ENCODE measurements at regions not wholly inside any gene's neighbourhood (a gene's known extent, or its start where the extent isn't known, plus 50 kb on each side); places are given as distances from the start of the nearest gene placed in this dataset.

- no peak for DNase-seq
Measured at GRCh38 chr13:31081316-31081715, 80.4 kb downstream of the HSPH1 start.

GRCh38 chr13:31074756-31075155 lies 86.9 kb downstream of the HSPH1 start:
- no peak for DNase-seq

DNA sequence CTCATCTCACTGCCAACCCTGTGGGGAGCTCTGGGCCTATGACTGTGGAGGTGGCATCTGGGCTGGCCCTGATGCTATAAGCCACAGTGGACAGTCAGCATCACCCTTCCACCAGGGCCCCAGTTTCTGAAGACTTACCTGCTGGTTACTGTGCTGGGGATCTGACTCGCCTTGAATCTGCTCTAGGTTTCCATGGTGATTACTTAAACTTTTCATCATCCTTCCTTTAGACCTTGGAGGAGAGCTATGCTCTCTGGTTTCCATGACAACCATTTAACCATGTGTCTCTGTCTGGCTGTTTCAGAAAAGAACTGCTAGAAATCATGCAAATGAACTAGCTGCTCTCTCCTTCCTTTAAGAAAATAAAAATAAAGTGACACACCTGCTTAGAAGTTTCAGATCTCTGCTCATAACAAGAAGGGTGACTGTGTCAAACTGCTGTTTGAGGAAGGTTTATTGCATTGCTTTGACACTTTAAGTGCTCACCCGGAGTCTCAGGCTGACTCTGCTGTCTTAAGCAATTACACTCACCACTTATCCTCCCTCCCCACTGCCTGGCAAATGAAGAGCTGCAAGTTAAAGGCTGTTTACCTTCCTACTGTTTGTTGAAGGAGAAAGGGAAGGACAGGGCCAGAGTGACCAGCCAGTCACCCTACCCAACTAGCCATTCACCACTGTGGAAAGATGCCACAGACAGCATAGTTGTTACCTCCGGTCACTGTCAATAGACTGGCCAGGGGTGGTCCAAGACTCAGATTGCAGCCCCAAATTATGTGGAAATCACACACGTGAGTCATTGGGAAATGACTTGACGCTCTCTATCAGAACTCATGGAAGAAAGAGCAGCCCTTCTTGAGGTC lies 87.6 kb downstream of the HSPH1 start:
- DNase-seq: no peak

DNA sequence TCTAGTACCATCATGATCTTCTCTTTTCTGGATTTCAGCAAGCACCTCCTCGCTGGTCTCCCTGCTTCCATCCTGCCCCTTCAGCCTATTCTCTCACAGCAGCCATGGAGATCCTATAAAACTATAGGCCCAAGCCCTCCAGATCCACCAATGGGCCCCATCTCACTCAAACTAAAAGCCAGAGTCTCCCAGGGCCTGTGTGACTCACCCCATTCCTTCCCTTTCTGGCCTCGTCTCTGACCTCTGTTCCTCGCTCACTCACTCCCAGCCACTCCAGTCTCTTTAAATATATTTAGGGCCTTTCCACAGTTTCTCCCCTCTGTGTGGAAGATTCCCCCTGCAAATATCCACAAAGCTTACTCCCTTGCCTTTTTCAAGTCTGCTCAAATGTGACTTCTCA lies 89.7 kb downstream of the HSPH1 start:
- DNase-seq: no peak

GRCh38 chr13:31069808-31070534 lies 91.7 kb downstream of the HSPH1 start:
- no peak for DNase-seq

GRCh38 chr13:31068119-31068423 lies 93.6 kb downstream of the HSPH1 start:
- no peak for DNase-seq

GRCh38 chr13:31067416-31068118 lies 94.1 kb downstream of the HSPH1 start:
- DNase-seq: no peak

- DNase-seq: no peak
Measured at GRCh38 chr13:31064636-31065035, 97.1 kb downstream of the HSPH1 start.

DNA sequence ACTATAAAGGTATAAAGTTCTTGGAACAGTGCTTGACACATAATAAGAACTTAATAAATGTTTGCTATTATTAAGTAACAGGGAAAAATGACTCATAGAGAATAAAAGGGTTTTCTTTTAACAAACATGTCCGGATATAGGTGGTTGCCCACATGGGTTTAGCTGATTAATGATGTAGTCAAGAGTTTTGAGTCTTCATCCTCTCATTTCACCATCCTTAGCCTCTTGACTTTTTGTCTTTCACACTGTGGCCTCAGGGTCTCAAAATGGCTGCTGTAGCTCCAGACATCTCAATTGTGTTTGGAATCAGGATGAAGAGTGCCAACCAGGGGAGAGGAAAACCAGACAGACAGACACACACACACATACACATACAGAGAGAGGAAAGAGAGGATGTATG lies 97.9 kb downstream of the HSPH1 start:
- DNase-seq: no peak

DNA sequence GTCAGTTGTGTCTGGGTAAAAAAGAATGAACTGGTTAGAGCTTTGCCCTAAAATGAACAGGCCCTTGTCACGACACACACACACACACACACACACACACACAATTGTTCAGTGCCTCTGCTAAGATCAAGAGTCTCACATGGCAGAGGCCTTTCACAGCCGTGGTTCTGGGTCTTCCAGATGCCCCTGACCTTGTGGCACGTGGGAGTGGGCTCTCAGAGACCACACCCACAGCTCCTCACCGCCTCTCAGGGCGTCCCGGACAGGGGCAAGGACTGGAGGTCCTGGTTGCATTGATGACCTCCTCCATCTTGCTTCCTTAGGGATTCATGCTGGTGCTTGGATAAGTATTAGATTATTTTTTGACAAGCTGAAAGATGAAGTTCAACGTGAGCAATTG lies 101.0 kb downstream of the HSPH1 start:
- no peak for DNase-seq

DNA sequence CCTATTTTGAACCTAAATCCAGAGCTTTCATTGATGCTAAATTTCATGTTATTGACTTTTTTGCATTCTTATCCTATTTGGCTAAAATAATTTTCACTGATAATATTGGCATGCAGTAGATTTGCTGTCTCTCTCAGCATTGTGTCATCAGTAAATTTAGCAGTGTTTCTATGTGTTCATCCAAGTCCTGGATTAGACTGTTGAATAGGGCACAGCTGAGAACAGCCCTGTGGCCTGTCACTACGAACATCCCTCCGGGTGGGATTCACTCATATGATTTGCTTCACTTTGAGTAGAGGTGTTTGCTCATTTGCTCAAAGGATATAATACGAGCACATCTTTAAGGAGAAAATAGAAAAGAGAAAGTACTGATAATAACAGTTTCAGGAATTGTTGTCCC lies 101.5 kb downstream of the HSPH1 start:
- no peak for DNase-seq

GRCh38 chr13:31057403-31058033 lies 104.2 kb downstream of the HSPH1 start:
- DNase-seq: no peak

- no peak for DNase-seq
Measured at GRCh38 chr13:31056644-31057271, 104.9 kb downstream of the HSPH1 start.

GRCh38 chr13:31055589-31055988 lies 106.1 kb downstream of the HSPH1 start:
- no peak for DNase-seq

- DNase-seq: no peak
Measured at GRCh38 chr13:31054632-31055031, 107.1 kb downstream of the HSPH1 start.

- DNase-seq: no peak
Measured at GRCh38 chr13:31053896-31054295, 107.8 kb downstream of the HSPH1 start.

- no peak for DNase-seq
Measured at GRCh38 chr13:31053091-31053490, 108.6 kb downstream of the HSPH1 start.

DNA sequence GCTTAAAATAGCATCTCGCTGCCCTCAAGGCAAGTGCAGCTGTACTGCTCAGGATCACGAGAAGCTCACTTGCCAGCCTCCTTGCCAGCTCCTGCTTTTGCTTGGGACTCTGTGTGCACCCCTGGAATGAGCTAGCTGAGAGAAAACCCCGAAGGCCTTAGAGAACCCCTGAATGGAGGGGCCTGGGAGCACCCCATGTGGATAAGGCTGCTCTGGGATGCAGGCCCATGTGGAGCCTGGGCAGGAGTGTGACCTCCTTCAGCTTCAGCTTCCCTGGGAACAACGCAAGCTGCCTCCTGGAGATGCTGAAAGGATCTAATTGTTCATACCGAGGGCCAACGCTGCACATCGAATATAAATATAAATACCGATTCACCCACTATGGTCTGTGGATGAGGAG lies 109.2 kb downstream of the HSPH1 start:
- DNase-seq: no peak

DNA sequence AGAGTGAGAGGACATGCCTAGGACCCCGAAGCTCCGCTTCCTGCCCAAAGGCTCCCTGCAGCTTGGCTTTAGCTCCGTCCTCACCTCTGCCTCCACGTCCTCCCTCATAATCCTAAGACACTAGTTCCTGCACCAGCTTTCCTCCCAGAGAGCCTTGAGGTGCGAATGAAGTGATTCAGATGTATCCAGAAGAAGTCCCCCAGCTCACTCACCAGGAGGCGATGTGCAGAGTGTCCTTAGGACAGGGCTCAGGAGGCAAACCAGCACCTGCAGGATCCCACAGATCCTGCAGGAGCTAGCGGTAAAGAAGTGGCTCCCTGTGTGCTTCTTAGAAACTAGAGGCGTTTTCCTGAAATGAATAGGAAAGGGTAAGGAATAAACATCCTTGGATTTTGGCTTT lies 109.7 kb downstream of the HSPH1 start:
- no peak for DNase-seq

- no peak for DNase-seq
Measured at GRCh38 chr13:31050486-31051400, 111.0 kb downstream of the HSPH1 start.

DNA sequence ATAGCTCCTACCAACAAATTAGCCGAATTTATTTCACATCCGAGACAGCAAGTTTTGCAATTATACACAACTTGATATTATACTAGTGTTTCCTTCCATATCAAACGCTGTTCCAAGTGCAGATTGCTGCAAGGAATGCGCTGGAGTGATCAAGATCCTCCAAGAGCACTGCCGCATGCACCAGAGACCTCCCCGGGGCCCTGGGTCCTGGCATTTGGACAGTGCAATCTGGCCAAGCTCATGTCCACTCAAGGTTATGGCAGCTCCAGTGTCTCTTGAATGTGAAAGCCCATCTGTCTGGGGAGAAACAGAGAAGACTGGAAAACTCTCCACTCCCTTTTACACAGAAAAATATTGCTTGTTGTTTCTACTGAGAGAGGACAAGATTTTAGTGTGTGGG lies 111.9 kb downstream of the HSPH1 start:
- DNase-seq: no peak

- no peak for DNase-seq
Measured at GRCh38 chr13:31049083-31049482, 112.6 kb downstream of the HSPH1 start.
